K562 (cell line): ENCODE measurements at regions not wholly inside any gene's neighbourhood (a gene's known extent, or its start where the extent isn't known, plus 50 kb on each side); places are given as distances from the start of the nearest gene placed in this dataset.
A peak's percentile ranks its signal among the peaks of the same experiment; 100 is the strongest.

Source experiments
- BHLHE40 ChIP-seq: IDR thresholded peaks from 2 replicates; pipeline ENCODE4 v1.6.1; 2011; ENCODE audit warnings: low read length, improper control_type of control experiment
- CAMTA2 ChIP-seq: fragments of 250-450 bp; sonication (Bioruptor Pico); conservative IDR thresholded peaks from 2 replicates; pipeline ENCODE4 v1.5.1; 2022
- CGGBP1 ChIP-seq: fragments of 250-450 bp; sonication (Bioruptor Pico); IDR thresholded peaks from 2 replicates; pipeline ENCODE4 v1.9.0; 2021; ENCODE audit warnings: mild to moderate bottlenecking
- CTBP1 ChIP-seq: fragments of 450-650 bp; IDR thresholded peaks from 2 replicates; pipeline ENCODE4 v1.6.1; 2016; ENCODE audit warnings: borderline replicate concordance
- HCFC1 ChIP-seq: IDR thresholded peaks from 2 replicates; pipeline ENCODE4 v1.6.1; 2012; ENCODE audit warnings: low read depth, low read length, improper control_type of control experiment
- HNRNPH1 ChIP-seq: fragments of 200-400 bp; formaldehyde crosslinking; optimal IDR thresholded peaks from 2 replicates; pipeline ENCODE3; 2017; ENCODE audit warnings: low read depth, mild to moderate bottlenecking, low read length, moderate library complexity
- NUFIP1 ChIP-seq: fragments of 450-650 bp; IDR thresholded peaks from 2 replicates; pipeline ENCODE4 v1.6.1; 2018; ENCODE audit not compliant: partially characterized antibody
- SMARCB1 ChIP-seq: IDR thresholded peaks from 2 replicates; pipeline ENCODE4 v1.6.1; 2011; ENCODE audit warnings: improper control_type of control experiment, low read depth; ENCODE audit not compliant: insufficient read length
- TEAD4 ChIP-seq, 2 experiments: sonication (generic) in 1 of 2; formaldehyde crosslinking in 1 of 2; IDR thresholded peaks; 2 replicates each; pipeline versions ENCODE4 v1.6.1 to v1.8.0; 2012 to 2022; ENCODE audit warnings: borderline replicate concordance in 1 of 2, inconsistent platforms in 1 of 2, low read length in 1 of 2, mild to moderate bottlenecking in 1 of 2, missing genetic modification reagents in 1 of 2
- TGIF2 ChIP-seq: sonication (generic); formaldehyde crosslinking; IDR thresholded peaks from 2 replicates; pipeline ENCODE4 v1.8.1; 2022; ENCODE audit warnings: mild to moderate bottlenecking, missing genetic modification reagents, moderate library complexity
- U2AF2 ChIP-seq: fragments of 200-400 bp; formaldehyde crosslinking; optimal IDR thresholded peaks from 2 replicates; pipeline ENCODE3; 2017; ENCODE audit warnings: low read depth, mild to moderate bottlenecking, low read length
- ZNF395 ChIP-seq: fragments of 200-800 bp; sonication (Bioruptor generic); IDR thresholded peaks from 2 replicates; pipeline ENCODE4 v1.6.1; 2017; ENCODE audit warnings: missing genetic modification characterization, missing compliant biosample characterization

- peak; percentile 100 for TF ChIP-seq ZNF395 (CRISPR knock-in tag)
- TF ChIP-seq BHLHE40, result no peak
- TF ChIP-seq CTBP1, result peak; percentile 20; the same call in 1 of the 2 replicates
- TF ChIP-seq HNRNPH1, result no peak
- TF ChIP-seq CAMTA2 (CRISPR knock-in tag), result peak; percentile 100
- TF ChIP-seq TGIF2, result no peak
- TF ChIP-seq TEAD4 (IDR thresholded peaks at IDR 0.05; ENCODE audit: low read length), result no peak; the same call in 1 of the 2 replicates
- no peak for TF ChIP-seq TEAD4 (CRISPR knock-in tag; IDR thresholded peaks at IDR 0.05; ENCODE audit: borderline replicate concordance)
- TF ChIP-seq SMARCB1, result no peak
- peak; percentile 99 for TF ChIP-seq NUFIP1
- TF ChIP-seq HCFC1, result no peak
- no peak for TF ChIP-seq U2AF2
- peak; percentile 84 for TF ChIP-seq CGGBP1 (CRISPR knock-in tag)
Observed at GRCh38 chr6:146887447-146888077, 288.8 kb downstream of the ADGB start (continued).
